HFFc6 (cell line): ENCODE measurements at regions not wholly inside any gene's neighbourhood (a gene's known extent, or its start where the extent isn't known, plus 50 kb on each side); places are given as distances from the start of the nearest gene placed in this dataset.

Experiments used
- DNase-seq: peaks from one replicate; pipeline ENCODE4 v3.0.0-alpha.2; 2018
- H3K27ac Mint-ChIP-seq: 2 replicates; pipeline ENCODE4 v1.8.0; 2020; ENCODE audit warnings: mild to moderate bottlenecking, mixed read lengths
- H3K27me3 Mint-ChIP-seq: 2 replicates; pipeline ENCODE4 v1.8.0; 2021; ENCODE audit warnings: mild to moderate bottlenecking, moderate library complexity, mixed read lengths; ENCODE audit not compliant: insufficient read depth
- H3K36me3 Mint-ChIP-seq: 2 replicates; pipeline ENCODE4 v1.8.0; 2021; ENCODE audit warnings: low read depth, mixed read lengths
- H3K4me1 Mint-ChIP-seq: 2 replicates; pipeline ENCODE4 v1.8.0; 2020; ENCODE audit warnings: low read depth, mixed read lengths
- H3K4me3 Mint-ChIP-seq: 2 replicates; pipeline ENCODE4 v1.8.0; 2020; ENCODE audit warnings: mild to moderate bottlenecking, moderate library complexity, mixed read lengths
- H3K9me3 Mint-ChIP-seq: 2 replicates; pipeline ENCODE4 v1.8.0; 2020; ENCODE audit warnings: mild to moderate bottlenecking, mixed read lengths
- TF ChIP-seq, protein P1 (sequence below): fragments of 200-600 bp; sonication (generic); IDR thresholded peaks from 2 replicates; pipeline ENCODE4 v1.5.0; 2021; ENCODE audit warnings: antibody characterized with exemption, mild to moderate bottlenecking

DNA sequence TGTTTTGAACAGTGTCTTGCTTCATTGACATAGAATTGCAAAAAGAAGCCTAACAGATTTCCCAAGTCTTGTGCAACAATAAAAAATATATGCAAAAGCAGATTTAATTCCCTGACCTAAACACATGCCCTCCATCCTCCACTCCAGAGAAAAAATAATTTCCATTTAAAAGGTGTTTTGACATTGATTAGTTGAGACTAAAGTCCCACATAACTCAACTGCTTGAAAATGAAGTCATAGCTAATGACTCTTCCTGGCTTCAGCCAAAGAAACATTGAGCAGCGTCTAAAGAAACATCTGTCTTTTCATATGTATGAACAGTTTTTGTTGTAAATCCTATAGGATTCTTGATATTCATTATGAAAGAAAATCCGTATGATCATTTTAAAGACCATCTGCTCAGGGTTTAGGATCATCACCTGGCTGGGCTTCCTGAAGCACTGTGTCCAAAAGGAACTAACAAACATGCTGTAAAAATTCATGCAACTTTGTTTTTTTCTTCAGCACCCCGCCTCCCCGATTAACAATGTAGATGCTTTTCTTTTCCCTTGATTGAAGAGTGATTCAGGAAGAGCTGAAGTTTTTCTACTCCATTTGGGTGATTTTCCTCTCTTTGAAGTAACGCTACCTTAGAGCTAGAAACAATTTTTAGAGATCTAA, 273.4 kb downstream of the HS3ST1 start:
- Mint-ChIP-seq H3K36me3 (no peaks in the 10 kb centered on the region; the same call in 1 of the 2 replicates), H3K4me3 (no peak overlapping the region), H3K4me1 (no peaks in the 10 kb centered on the region), H3K9me3 (peaks cover 39% of the 10 kb centered on the region), H3K27ac (no peak overlapping the region), H3K27me3 (no peaks in the 10 kb centered on the region)
- DNase-seq, result no peak
- TF ChIP-seq, protein P1, sequence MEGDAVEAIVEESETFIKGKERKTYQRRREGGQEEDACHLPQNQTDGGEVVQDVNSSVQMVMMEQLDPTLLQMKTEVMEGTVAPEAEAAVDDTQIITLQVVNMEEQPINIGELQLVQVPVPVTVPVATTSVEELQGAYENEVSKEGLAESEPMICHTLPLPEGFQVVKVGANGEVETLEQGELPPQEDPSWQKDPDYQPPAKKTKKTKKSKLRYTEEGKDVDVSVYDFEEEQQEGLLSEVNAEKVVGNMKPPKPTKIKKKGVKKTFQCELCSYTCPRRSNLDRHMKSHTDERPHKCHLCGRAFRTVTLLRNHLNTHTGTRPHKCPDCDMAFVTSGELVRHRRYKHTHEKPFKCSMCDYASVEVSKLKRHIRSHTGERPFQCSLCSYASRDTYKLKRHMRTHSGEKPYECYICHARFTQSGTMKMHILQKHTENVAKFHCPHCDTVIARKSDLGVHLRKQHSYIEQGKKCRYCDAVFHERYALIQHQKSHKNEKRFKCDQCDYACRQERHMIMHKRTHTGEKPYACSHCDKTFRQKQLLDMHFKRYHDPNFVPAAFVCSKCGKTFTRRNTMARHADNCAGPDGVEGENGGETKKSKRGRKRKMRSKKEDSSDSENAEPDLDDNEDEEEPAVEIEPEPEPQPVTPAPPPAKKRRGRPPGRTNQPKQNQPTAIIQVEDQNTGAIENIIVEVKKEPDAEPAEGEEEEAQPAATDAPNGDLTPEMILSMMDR, result no peak

GRCh38 chr4:11153171-11153750, 275.4 kb downstream of the HS3ST1 start:
- H3K36me3 Mint-ChIP-seq, result no peaks in the 10 kb centered on the region; the same call in 1 of the 2 replicates
- TF ChIP-seq, protein P1, result no peak
- H3K27ac Mint-ChIP-seq, result no peak overlapping the region
- no peak overlapping the region for H3K4me3 Mint-ChIP-seq
- H3K9me3 Mint-ChIP-seq, result peaks cover 43% of the 10 kb centered on the region
- no peak for DNase-seq
- H3K27me3 Mint-ChIP-seq, result no peaks in the 10 kb centered on the region
- H3K4me1 Mint-ChIP-seq, result no peaks in the 10 kb centered on the region

DNA sequence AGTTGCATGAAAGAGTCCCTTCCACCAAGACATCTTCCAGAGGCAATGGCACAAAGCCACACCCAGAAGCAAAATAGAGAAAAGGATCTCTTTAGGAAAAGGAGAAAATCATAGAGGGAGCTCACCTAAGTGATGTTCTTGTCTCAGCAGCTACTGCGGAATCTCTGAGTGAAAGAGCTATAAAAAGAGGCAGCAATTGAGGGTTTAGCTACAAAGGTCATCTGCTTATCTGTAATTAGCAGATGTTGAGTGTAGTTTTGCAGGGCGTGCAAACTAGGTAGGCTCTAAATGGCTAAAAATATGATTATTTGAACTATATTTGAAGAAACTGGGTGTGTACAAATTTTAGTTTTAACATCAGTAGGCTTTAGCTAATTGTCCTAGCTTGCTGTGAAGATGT, 276.0 kb downstream of the HS3ST1 start:
- no peak overlapping the region for H3K4me3 Mint-ChIP-seq
- no peaks in the 10 kb centered on the region for H3K4me1 Mint-ChIP-seq
- H3K27ac Mint-ChIP-seq, result no peak overlapping the region
- no peaks in the 10 kb centered on the region; the same call in 1 of the 2 replicates for H3K36me3 Mint-ChIP-seq
- no peaks in the 10 kb centered on the region for H3K27me3 Mint-ChIP-seq
- TF ChIP-seq, protein P1, result no peak
- no peak for DNase-seq
- peaks cover 43% of the 10 kb centered on the region for H3K9me3 Mint-ChIP-seq

DNA sequence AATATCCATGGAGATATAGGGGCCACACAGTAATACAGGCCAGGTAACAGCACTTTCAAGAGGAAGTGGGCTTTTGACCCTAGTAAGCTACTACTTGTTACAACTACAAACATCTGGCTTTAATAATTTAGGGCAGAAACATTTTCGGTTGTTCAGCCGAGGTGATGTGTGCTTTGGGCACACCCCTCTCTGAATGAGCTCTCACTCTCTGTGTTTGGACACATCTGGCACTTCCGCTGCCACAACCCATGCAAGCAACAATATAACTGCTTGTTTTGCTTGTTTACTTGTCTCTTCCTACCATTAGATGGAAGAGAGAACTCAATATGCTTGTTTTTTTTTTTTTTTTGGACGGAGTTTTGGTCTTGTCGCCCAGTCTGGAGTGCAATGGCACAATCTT, 277.2 kb downstream of the HS3ST1 start:
- no peak for DNase-seq
- H3K27ac Mint-ChIP-seq, result no peak overlapping the region
- peaks cover 43% of the 10 kb centered on the region for H3K9me3 Mint-ChIP-seq
- TF ChIP-seq, protein P1, result no peak
- no peak overlapping the region for H3K4me3 Mint-ChIP-seq
- H3K27me3 Mint-ChIP-seq, result no peaks in the 10 kb centered on the region
- no peaks in the 10 kb centered on the region for H3K4me1 Mint-ChIP-seq
- H3K36me3 Mint-ChIP-seq, result no peaks in the 10 kb centered on the region; the same call in 1 of the 2 replicates

- no peaks in the 10 kb centered on the region; the same call in 1 of the 2 replicates for H3K36me3 Mint-ChIP-seq
- H3K4me3 Mint-ChIP-seq, result no peak overlapping the region
- DNase-seq, result no peak
- H3K9me3 Mint-ChIP-seq, result peaks cover 32% of the 10 kb centered on the region
- TF ChIP-seq, protein P1, result no peak
- no peak overlapping the region for H3K27ac Mint-ChIP-seq
- no peaks in the 10 kb centered on the region for H3K4me1 Mint-ChIP-seq
- H3K27me3 Mint-ChIP-seq, result no peaks in the 10 kb centered on the region
Measured at GRCh38 chr4:11149612-11150259, 279.0 kb downstream of the HS3ST1 start.
